ENCODE measurements at regions not wholly inside any gene's neighbourhood (a gene's known extent, or its start where the extent isn't known, plus 50 kb on each side); places are given as distances from the start of the nearest gene placed in this dataset.

DNA sequence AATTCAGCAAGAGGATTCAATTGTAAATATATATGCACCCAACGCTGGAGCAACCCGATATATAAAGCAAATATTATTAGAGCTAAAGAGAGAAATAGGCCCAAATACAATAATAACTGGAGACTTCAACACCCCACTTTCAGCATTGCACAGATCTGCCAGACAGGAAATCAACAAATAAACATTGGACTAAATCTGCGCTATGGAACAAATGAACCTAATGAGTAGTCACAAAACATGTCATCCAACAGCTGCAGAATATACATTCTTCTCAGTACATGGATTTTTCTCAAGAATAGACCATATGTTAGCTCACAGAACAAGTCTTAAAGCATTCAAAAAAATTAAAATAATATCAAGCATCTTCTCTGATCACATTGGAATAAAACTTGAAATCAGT lies 86.1 kb upstream of the SLC1A1 start:
- no peak for TF ChIP-seq POLR2A (IDR thresholded peaks at IDR 0.05; ENCODE audit: low read depth, low read length)
- DNase-seq (ENCODE audit: insufficient read length, low spot score): no peak
- FAIRE-seq: no peak

DNA sequence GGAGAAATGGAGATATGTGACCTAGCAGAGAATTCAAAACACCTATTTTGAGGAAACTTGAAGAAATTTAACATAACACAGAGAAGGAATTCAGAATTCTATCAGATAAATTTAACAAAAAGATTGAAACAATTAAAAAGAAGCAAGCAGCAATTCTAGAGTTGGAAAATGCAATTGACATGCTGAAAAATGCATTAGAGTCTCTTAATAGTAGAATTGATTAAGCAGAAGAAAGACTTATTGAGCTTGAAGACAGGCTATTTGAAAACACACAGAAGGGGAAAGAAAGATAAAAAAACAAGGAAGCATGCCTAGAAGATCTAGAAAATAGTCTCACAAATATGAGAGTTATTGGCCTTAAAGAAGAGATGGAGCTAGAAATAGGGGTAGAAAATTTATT lies 87.8 kb upstream of the SLC1A1 start:
- TF ChIP-seq POLR2A (IDR thresholded peaks at IDR 0.05; ENCODE audit: low read depth, low read length): no peak
- no peak for FAIRE-seq
- no peak for DNase-seq (ENCODE audit: insufficient read length, low spot score)

DNA sequence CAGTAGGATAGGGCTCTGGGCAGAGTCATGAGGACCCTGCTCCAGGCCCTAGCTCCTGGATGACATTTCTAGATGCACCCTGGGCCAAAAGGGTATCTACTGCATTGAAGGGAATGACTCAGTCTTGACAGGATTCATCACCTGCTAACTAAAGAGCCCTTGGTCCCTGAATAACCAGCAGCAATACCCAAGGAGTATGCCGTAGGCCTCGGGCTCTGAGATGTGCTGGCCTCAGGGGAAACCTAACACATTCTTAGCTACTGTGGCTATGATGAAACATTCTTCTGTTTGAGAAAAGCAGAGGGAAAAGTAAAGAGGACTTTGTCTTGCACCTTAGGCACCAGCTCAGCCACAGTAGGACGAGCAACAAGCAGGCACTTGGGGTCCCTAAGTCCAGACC lies 89.5 kb upstream of the SLC1A1 start:
- DNase-seq (ENCODE audit: insufficient read length, low spot score) (no peak), FAIRE-seq (no peak)
- no peak for TF ChIP-seq POLR2A (IDR thresholded peaks at IDR 0.05; ENCODE audit: low read depth, low read length)

DNA sequence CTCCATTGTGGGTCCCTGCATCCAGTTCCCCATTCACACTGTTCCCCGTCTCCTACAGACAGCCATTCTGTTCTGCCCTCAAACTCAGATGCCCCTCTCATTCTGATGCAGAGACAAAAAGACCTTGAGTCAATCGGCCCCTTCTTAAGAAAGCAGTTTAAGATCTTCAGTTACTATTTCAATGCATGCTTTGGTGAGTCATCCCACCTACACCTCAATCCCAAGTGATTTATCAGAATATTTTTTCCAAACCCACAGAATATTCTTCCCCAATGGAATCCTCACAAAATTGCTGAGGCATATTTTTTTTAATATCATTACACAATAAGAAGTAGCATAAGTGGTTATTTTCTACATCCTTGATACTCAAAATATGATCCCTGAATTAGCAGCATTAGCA lies 92.4 kb upstream of the SLC1A1 start:
- no peak for TF ChIP-seq POLR2A (IDR thresholded peaks at IDR 0.05; ENCODE audit: low read depth, low read length)
- DNase-seq (ENCODE audit: insufficient read length, low spot score): no peak
- no peak for FAIRE-seq

DNA sequence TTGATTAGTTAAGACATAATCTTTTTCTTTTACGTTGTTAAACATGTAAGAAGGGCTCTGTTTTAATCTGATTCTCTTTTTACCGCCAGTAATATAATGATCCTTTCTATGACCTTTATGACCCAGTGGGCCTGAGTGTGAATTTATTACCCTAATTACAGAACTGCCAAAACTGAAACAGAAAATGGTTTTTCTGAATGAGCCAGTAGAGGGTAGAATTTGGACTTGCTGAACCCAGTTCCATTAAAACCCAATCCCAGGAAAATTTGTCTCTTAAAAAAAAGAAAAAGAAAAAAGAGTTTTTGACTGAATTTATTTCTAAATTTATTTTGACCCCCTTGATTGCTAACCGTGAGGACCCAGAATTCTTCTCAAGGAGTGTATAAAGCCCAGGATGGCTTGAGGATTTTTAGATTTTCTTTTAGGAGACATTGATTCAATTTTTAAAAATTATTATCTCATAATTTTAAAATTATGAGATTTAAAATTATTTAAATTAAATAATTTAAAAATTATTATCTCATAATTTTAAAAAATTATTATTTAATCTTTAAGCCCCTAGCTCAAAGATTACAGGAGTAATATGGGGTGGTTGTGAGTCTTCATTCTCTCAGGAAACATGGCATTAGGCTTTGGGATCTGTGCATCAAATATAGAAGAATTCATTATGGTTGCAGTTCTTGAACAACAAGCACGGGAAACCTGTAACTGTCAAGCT lies 94.1 kb upstream of the GLIS3 start:
- TF ChIP-seq POLR2A (IDR thresholded peaks at IDR 0.05; ENCODE audit: low read depth, low read length): no peak
- no peak for FAIRE-seq
- DNase-seq (ENCODE audit: insufficient read length, low spot score): no peak

DNA sequence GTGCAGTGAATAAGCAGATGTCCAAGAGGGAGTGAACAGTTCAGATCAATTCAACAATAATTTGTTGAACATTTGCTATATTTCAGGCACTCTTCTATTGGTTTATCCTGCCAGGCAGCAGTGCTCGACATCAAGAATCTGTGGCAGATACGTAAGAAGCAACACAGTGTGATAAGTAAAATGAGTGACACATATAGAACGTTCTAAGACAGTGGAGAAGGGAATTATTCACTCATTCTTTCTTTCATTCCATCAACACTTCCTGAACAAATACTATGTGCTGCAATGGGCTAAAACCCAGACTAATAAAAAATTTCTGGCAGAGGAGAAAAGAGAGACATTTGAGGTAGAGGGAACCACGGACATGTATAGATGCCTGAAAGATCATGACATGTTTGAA lies 89.9 kb upstream of the GLIS3 start:
- no peak for DNase-seq (ENCODE audit: insufficient read length, low spot score)
- no peak for TF ChIP-seq POLR2A (IDR thresholded peaks at IDR 0.05; ENCODE audit: low read depth, low read length)
- no peak for FAIRE-seq

DNA sequence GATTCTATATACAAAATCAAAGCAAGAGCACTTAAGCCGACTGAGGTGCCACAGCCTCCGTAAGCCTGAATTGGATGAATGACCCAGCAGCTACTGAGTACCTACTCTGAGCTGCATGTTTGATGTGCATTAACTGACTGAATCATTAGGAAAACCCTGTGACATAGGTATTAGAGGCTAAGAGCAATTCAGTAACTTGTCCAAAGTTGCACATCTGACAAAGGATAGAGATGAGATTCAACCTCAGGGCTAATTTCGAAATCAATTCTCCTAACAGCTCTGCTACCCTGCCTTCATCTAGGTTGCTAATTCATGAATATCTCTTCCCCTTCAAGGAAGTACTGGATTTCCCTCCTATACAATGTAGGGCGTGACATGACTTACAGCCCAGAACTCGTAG lies 89.1 kb upstream of the GLIS3 start:
- TF ChIP-seq POLR2A (IDR thresholded peaks at IDR 0.05; ENCODE audit: low read depth, low read length): no peak
- DNase-seq (ENCODE audit: insufficient read length, low spot score) (no peak), FAIRE-seq (no peak)

DNA sequence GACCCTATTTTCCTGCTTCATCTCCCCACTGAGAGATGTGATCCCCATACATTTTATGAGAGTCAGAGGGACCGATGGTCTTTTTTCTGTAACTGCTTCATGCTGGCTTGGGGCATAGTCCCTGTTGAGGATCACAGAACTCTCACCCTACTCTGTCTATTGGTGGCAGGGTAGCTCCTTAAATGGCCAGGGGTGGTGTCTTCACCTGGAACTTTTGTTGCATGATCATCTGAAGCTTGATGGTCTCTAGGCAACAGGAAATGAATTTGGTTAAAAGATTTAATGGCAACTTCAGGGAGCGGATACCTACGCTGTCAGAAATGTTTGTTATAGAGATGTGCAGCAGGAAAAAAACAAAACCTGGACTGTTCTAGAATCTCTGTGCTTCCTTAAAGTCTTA lies 87.0 kb upstream of the GLIS3 start:
- FAIRE-seq (no peak), DNase-seq (ENCODE audit: insufficient read length, low spot score) (no peak)
- no peak for TF ChIP-seq POLR2A (IDR thresholded peaks at IDR 0.05; ENCODE audit: low read depth, low read length)

DNA sequence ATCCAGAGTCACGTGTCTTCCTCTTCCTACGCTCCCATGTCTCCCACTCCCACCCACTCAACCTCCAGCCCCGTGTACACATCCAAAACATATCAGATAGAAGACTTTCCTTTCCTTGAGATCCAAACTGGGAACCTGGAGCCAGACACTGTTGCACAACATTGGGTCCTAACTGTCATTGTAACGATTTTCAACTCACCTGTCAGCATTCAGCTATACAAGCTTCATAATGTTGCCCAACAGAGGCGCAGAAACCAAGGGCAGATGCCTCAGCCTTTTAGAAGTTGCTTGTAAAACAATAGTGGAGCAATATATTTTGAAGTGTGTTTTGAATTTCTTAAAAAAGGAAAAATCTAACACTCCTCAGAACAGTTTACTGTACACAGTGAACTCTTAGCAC lies 84.9 kb upstream of the GLIS3 start:
- no peak for FAIRE-seq
- no peak for DNase-seq (ENCODE audit: insufficient read length, low spot score)
- TF ChIP-seq POLR2A (IDR thresholded peaks at IDR 0.05; ENCODE audit: low read depth, low read length): no peak

DNA sequence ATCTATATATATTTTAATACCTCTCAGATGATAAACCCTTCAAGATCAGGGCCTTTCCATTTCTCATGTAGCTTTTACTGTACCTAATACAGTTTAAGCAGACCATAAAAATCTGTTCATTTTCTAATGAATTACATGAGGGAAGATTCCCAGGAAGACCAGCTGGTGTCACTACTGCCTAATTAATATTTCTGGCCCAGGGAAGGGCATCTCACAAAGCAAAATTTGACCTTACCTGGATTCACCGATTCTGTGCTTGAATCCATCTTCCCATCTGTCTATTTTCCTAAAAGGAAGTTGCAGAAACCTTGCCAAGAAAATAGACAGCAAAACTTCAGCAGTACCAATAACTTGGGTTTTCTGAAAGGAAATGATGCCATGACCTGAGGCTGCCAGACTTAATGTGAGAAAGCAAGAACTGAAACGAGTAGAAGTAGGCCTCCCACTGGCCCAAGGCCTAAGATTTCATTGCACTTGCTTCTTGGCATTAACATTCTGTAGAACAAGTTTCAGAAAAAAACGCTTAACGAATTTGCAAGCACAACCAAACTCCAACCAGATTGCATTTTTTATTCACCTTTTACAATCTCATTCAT lies 83.0 kb upstream of the GLIS3 start:
- no peak for TF ChIP-seq POLR2A (IDR thresholded peaks at IDR 0.05; ENCODE audit: low read depth, low read length)
- DNase-seq (ENCODE audit: insufficient read length, low spot score): no peak
- FAIRE-seq: peak; percentile 84

DNA sequence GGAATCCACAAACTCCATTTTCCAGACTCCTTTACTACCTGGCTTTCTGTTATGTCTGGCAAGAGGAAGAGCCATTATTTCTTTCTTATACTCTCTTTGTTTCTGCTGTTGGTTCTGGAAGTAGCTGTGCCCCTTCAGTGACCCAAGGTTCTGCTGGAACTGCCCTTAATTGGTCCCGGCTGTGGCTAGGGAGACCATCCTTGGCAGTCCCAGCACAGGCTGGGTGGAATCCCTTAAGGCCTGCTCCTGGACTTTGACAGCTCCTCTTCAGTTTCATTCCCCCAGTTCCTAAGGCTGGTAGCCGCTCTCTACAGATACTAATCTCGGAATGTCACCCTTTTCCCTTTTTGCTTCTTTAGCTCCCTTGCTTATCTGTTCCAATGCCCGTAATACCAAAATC lies 81.9 kb upstream of the GLIS3 start:
- no peak for TF ChIP-seq POLR2A (IDR thresholded peaks at IDR 0.05; ENCODE audit: low read depth, low read length)
- FAIRE-seq: no peak
- no peak for DNase-seq (ENCODE audit: insufficient read length, low spot score)

DNA sequence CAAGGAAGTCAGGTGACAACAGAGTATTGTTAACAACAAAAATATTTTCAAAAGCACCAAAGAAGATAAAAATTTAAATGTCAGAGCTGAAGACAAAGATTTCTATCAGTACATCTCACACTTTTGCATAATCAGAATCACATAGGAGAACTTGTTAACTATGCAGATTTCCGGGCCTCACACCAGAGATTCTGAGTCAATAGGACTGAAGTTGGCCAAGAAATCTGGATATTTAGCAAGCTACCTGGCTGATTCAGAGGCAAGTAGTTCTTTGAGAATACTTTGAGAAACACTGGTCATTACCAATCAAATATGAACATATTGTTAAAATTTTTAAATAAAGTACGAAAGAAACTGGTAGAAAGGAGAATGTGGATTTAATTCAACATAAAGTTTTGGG lies 80.5 kb upstream of the GLIS3 start:
- FAIRE-seq: no peak
- no peak for TF ChIP-seq POLR2A (IDR thresholded peaks at IDR 0.05; ENCODE audit: low read depth, low read length)
- no peak for DNase-seq (ENCODE audit: insufficient read length, low spot score)

DNA sequence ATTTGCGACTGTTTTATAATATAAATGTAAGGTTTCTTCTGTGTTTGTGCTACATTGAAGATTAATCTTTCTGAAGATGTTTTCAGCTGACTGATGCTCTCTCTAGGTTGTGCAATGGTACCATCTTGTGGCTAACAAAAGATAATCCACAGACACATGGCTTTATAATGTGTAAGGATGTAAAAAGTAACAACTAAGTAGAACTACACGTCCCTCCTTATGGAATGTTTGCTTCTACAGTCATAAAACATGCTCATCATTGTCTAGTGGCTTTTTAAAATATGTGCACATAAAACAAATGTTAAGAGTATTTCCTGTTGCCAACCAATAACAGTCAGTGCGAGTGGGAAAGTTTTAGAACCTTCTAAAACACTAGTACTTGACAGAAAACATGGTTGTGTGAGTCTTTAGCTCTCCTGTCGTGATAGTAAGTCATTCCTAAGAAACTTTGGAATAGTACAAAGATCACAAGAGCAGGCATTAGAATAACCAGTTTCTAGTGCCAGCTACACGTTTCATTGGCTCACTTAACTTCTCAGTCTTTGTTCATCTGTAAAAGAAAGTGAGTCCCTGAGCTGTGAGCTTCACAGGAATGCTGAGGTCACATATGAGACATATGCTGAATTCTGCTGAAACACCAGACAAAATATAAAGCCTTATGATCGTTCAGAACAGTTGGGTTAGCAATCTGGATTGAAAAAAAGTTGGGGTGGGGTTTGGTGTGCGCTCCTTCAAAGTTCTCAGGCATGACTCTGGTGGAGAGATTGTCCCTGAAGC lies 75.7 kb upstream of the GLIS3 start:
- FAIRE-seq (peak; percentile 92), DNase-seq (ENCODE audit: insufficient read length, low spot score) (peak; percentile 15)
- TF ChIP-seq POLR2A (IDR thresholded peaks at IDR 0.05; ENCODE audit: low read depth, low read length): no peak

DNA sequence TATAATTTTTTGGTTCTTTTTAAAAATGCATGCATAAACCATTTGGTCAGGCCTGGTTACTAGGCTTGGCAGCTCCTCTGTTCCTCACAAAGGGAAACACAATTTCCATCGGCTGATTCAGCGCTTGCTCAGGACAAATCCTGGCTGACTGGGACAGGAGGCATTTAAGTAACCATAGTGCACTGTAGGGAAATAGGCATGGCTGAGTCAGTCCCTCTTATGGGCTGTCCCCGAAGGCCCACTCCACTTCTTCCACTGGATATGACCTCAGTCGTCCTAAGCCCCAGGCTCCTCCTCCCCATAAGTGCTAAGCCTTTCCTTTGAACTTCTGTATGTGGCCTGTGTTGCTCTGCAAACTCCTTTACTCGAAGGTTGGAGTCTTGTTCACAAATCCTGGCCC lies 71.2 kb upstream of the GLIS3 start:
- peak; percentile 98 for FAIRE-seq
- peak; percentile 65 for DNase-seq (ENCODE audit: insufficient read length, low spot score)
- TF ChIP-seq POLR2A (IDR thresholded peaks at IDR 0.05; ENCODE audit: low read depth, low read length): no peak

DNA sequence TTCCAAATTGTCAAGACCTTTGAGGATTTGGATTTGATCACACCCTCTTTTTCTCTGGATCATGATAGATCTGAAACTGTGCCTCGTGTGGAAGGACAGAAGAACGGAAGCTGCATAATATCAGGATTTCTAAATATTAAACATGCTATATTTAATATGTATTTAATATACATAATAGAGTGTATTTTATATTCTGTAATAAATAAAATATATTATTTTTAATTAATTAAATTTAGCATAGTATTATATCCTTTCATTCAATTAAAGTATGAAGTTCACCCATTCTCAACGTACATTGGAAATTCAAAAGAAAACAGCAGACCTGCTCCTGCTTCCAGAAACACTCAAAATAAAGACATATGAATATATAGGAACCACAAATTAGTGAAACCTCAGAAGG lies 70.6 kb upstream of the GLIS3 start:
- FAIRE-seq (no peak), DNase-seq (ENCODE audit: insufficient read length, low spot score) (no peak)
- no peak for TF ChIP-seq POLR2A (IDR thresholded peaks at IDR 0.05; ENCODE audit: low read depth, low read length)
